HG03520 (cell line): ENCODE measurements at regions not wholly inside any gene's neighbourhood (a gene's known extent, or its start where the extent isn't known, plus 50 kb on each side); places are given as distances from the start of the nearest gene placed in this dataset.
"Not testable (repeated sequence)": the region's sequence is repeated elsewhere in the genome, so short reads cannot be mapped to it uniquely, and the experiment has no call there.

Experiments
- ATAC-seq: cut with Tn5 transposase; IDR thresholded peaks from one replicate; pipeline ENCODE4 v1.9.1; 2021; ENCODE audit warnings: mild to moderate bottlenecking, moderate library complexity; ENCODE audit not compliant: unreplicated experiment

DNA sequence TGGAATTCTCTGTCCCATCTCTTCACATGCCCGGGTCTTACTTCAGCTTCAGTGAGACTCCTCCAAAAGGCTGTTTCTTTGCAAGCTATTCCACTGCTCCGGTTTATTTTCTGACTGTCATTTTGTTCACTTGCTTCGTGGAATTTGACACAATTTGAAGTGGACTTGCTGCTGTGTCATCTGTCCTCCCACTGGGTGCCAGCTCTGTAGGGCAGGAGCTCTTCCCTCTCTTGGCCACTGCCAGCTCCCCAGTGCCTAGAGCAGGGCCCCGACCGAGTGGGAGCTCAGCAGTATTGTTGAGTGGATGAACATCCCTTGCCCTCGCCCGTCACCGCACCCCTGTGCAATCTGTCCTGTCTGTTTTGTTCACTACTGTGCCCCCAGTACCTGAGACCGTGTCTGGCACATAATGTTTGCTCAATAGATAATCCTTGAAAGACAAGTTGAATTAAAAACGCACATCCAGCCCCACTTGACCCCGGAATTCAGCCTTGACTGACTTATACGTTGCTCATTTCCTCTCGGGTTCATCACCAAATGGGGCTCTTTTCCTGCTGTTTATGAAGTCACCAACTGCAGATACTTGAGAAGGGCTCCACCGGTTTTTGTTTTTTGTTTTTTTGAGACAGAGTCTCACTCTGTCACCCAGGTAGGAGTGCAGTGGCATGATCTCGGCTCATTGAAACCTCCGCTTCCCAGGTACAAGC is 170.3 kb upstream of the KCNG1 start:
- ATAC-seq: no peak

DNA sequence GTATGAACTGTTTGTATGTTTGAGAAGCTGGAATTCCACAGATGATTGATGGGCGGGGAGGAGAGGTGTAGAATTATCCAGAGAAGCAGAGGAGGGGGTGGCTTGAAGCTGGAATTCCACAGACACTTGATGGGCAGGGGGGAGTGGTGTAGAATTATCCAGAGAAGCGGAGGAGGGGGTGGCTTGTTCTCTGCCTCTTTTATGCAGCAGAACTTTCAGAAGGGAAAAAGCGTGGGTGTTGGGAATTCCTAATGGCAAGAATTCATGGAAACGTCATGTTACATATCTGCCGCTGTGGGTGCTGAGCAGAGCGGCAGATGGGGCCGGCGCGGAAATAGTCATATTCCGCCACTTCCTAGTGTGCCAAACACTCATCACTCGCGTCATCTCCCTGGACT is 167.9 kb upstream of the KCNG1 start:
- no peak for ATAC-seq

DNA sequence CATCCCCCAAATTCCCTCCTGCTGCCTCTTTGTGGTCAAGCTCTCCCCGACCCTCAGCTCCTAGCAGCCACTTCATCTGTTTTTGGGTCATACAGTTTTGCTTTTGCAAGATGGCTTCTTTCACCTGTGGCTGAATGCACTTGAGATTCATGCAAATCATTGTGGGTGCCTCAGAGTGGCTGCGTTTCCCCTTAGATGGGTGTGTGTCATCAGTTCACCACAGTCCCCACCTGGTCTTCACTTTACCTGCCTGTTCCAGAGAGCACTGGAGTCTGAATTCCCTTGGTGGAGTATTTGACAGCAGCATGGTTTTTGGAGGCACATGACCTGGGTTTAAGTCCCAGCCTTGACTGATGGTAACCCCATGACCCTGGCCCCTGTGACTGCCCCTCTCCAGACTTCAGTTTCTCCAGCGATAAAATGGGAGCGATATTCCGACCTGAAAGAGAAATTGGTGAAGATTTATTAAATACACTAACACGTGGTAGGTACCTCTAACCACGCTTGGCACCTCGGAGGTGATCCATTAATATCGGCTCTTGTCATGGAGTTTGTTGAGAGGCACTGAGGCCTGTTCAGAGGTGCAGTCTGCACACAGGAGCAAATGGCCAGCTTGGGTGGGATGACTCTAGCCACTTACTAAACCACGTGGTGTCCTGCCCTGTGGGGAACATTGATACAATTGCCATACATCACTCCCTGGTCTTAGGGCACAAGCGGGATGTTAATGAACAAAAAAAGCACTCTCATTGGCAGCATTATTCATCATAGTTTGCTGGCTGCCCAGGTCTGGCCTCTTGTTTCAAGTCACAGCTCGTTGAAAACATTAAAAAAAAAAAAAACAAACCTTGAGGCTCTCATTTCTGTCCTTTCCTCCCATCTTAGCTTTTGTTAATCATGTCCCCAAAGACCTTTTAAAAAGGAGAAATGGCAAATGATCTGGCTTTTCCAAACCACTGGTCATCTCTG is 167.2 kb upstream of the KCNG1 start:
- no peak for ATAC-seq

DNA sequence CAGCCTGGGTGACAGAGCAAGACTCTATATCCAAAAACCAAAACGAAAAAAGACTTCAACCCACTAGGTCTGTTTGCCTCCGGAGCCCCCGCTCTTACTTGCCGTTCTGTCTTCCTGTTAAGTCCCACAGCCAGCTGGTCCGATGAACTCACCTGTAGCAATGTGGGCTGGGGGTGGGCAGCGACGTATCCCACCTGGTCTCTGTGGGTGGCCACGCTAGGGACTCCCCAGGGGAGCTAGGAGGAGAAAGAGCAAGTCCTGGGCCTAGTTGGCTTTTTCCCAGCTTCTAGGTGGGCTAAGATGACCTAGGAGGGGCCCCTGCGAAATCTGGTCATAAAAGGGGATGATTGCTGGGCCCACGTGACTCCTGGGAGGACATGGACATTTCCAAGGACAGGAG is 166.0 kb upstream of the KCNG1 start:
- ATAC-seq: no peak

DNA sequence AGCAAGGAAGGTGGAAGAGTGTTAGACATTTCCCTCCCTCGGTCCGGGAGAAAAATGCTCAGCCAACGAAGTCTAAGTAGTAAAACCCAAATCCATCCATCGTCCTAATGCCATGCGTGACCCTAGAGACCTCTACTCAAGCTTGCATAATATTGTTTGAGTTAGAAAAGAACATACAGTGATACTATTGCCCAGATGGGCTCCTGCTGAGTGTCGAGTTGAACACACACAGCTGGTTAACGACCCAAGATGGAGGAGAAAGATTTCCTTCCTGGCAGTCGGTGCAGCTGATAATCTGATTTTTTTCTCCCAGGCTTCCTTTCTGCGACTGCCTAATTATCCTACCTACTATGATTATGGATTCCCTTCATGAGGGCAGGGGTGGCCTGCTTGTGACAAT is 164.4 kb upstream of the KCNG1 start:
- ATAC-seq: no peak

DNA sequence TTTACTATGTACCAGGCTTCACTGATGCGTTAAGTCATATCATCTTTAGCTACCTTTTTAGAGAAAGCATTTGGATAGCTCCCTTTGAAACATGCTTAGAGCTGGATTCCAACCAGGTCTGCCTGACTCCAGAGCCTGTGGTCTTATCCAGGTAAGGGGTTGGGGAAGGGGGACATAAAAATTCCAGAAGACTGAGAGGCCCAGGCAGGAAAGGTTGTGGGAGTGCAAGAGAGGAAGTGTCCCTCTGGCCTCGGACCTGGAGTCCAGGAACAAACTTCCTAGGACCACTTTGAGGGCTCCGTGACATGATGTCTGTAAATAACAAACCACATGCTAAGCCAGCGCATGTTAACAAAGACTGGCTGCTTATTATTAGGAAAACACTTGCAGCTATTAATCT is 163.0 kb upstream of the KCNG1 start:
- no peak for ATAC-seq

DNA sequence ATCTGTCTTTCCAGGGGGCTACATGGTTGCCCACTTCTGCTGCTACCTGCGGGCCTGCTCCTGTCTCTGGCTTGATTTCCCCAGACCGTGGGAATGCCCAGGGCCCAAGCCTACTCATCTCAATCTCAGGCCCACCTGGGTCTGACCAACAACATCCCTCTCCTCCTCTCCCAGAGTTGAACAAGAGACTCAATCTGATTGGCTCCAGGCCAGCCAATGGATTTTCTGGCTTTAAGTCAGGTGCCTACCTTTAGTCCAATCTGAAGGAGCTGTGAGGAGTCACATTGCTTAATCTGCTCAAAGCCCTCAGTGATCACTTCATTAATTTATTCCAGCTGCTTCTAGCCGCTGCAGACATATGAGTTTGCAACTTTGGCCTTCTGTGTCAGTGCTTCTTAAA is 162.4 kb upstream of the KCNG1 start:
- no peak for ATAC-seq

DNA sequence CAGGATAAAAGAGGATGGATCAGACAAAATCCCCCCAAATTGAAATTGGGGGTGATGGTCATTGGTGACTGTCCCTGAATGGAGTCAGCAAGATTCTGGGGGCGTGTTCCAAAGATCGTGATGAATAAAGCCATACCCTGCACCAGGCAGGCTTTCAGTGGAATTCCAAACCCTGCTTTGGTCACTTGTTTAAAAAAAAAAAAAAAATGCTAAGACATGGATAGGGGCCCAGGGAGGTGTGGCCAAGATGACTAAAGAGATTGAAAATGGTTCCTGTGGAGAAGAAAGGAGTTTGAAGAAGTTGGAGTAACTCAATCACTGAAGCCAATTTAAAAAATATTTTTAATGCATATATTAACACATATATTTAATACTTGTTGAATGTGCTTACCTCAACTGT is 161.4 kb upstream of the KCNG1 start:
- ATAC-seq: no peak

DNA sequence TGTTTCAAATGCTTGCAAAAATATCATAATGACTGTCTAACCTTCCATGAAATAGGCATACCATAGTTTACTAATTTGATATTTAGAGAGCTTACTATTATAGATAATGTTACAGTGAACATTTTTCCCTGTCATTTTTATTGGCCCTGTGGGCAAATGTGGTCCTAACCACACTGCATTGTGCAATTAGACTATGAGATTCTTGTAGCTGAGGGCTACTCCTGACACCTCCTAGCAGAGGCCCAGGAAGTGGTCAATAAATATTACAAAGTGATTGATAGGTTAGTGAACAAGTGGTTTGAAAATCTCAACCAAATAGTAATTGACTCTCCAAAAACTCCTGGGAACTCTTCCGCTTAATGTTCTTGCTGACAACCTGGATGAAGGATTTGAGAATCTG is 160.5 kb upstream of the KCNG1 start:
- no peak for ATAC-seq

DNA sequence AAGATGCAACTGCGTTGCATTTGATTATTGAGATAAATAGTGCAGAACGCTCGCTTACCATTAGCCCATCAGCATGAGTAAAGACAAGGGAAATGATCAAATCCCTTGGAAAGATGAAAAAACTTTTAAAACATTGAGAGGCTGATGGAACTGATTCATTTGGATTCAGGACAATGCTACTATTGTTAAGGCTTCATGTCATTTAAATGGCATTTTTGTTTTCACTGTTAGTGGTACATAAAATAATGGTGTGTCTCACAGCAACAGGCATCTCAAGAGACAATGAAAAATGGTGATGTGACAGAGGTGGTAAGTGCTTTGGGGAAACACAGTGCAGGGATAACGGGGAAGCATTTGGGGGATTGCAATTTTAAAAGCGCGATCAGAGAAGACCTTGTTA is 159.7 kb upstream of the KCNG1 start:
- no peak for ATAC-seq

DNA sequence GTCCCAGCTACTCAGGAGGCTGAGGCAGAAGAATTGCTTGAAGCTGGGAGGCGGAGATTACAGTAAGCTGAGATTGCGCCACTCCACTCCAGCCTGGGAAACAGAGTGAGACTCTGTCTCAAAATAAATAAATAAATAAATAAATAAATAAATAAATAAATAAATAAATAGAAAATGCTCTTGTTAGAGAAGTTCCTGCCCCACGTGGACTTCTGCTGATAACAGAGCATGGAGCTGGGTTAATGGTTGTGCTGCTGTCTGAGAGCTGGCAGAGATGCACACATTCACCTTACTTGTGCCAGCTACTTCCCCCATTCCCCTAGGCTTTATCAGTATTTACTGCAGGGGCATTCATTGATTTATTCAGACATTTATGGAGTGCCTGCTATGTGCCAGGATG is 155.2 kb upstream of the KCNG1 start:
- ATAC-seq: no peak

DNA sequence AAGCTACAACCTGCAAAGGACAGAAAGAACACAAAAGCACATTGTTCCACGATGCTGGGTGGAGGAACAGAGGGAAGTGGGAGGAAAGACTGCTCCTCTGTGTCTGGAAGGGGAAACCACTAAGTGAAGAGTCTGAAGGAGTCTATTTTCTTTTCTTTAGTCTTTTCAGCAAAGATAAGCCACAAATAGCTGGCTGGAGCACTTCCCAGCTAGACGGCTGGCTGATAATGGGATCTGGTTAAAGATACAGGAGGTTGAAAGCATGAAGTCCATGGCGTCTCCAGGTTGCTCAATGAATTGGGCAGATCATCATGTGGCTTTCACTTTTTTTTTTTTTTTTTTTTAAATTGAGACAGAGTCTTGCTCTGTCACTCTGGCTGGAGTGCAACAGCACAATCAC is 154.0 kb upstream of the KCNG1 start:
- ATAC-seq: no peak

DNA sequence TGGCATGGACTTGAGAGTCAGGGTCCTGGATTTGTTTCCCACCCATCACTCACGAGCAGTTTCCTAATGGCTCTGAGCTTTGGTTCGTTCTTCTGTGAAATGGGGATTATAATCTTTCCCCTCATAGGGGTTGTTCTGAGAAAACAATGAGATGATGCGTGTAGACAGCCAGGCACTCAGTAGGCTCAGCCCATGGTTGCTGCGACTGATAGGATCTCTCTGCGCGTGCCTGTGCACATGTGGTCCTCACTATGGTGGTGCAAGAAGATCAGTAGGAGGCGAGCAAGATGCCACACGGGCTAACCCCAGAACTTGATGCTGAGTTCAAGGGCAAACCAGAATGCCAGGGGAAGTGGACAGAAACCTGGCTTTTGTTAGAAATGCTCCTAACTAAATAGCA is 153.5 kb upstream of the KCNG1 start:
- no peak for ATAC-seq

DNA sequence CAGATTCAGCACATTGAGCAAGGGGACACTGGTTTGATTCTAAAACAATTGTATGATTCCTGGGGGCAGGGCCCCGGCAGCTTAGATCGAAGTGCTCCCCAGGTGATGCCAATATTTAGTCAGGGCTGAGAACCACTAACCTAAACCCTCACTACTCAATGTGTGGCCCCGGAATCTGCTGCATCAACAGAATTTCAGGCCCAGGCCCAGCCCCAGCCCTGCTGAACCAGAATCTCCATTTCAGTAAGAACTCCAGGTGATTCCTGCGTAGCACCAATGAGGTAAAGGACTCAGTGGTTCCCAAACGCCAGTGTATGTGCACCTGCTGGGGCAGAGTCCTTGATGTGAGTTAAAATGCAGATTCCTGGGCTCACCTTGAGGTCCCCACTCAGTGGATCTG is 152.8 kb upstream of the KCNG1 start:
- no peak for ATAC-seq

DNA sequence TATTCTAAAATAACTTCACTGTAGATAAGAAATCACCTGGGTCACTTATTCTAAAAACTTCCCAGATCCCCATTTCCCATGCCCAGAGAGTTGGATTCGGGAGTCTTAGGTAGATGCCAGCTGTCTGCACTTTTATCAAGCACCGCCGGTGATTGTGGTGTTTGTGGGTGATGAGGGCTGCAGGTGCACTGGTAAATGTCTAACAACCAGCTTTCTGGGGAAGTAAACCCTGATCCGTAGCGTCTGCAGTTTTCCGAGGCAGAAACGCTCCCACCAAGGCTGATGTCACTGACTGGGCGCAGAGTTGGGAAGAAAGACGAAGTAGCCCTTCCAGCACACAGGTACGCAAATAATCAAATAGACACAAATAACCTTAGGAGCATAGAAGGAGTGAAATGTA is 152.2 kb upstream of the KCNG1 start:
- ATAC-seq: no peak

DNA sequence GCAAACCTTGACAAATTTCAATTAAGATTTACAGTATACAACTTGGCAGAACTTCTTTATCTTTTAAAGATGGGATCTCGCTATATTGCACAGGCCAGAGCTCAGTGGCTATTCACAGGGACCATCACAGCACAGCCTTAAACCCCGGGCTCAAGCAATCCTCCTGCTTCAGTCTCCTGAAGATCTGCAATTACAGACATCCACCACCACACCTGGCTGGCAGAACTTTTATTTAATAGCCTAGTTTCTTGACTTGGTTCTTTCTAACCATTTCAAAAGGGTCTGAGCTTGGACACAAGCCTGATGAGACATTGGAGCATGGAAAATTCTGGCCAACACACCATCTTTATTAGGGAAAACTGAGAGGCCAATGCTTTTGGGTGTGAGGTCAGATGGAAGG is 151.6 kb upstream of the KCNG1 start:
- ATAC-seq: no peak

DNA sequence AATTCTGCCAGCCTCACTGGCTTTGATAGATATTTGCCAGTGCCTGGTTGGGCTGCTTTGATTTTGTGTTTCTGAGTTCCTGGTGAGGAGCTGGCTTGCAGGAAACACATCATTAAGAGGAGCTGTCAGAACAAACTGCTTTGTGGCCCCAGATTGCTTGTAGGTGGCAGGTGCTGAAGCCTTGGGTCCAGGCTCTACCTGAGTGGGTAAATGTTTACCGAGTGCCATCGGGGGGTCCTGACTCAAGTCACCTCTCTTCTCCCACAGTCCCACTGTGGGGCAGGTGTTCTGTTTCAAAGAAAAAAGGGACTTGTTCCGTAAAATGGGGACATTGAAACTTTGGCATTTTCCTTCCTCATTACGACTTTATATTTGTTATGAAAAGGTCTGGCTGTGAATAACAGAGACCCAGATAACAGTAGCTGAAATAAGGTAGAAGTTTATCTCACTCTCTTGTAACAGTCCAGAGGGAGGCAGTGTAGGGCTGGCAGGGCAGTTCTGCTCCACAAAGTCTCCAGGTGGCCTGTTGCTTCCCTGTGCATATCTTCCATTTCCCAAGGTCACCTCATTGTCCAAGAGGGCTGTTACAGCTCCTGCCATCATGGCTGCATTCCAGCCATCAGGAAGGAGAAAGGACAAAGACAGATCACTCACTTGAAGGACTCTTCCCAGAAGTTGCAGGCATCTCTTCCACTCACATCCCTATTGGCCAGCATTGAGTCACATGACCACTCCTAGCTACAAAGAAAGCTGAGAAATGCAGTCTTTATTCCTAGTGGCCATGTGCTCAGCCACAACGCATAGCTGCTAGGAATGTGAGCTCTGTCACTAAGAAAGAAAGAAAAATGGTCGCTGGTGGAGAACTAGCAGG is 149.9 kb upstream of the KCNG1 start:
- no peak for ATAC-seq

DNA sequence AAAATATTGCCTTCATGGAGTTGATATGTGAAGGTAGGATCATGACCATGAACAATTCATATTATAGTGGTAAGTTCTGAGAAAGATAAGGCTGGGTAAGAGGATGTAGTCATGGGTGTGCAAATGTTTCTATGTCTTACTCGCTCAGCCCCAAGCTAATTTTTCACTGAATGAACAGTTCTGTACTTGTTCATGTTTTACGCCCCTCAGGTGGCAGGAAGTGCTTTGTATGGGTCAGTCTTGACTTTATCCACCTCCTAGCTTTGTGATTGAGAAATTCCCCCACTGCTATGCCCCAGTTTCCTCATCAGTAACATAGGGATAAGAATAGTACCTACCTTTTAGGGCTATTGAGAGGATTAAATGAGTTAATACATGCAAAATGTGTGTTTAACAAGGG is 148.2 kb upstream of the KCNG1 start:
- no peak for ATAC-seq

DNA sequence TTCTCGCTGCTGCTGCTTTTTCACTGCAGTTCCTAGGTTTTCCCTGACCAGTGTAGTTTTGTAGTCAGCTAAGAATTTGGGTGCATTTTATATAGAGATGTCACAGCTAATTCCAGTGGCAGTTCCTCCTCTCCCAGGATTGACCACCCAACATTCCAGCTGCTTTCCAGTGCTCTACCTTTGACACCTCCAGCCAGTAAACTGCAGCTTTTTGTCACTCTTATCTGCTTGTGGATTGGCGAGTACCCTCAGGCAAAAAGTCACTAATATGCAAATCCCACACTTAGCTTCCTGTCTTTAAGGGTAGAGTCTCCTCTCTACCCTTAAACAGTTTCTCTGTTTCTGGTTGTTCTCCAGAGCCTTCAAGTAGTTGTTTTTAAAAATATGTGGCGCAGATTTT is 146.9 kb upstream of the KCNG1 start:
- no peak for ATAC-seq

DNA sequence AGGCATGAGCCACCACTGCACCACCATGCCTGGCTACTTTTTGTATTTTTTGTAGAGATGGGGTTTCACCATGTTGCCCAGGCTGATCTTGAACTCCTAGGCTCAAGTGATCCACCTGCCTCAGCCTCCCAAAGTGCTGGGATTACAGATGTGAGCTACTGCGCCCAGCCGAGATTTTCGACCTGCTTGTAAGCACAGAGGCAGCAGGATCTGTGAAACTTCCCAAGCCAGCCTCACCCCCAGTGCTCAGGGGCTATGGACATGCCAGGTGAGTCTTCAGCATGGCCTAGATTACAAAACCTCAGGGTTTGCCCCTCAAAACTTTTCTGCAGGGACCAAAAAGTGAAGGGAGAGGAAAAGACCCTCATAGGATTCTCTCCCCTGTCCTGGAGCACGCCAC is 145.0 kb upstream of the KCNG1 start:
- not testable (repeated sequence) for ATAC-seq

DNA sequence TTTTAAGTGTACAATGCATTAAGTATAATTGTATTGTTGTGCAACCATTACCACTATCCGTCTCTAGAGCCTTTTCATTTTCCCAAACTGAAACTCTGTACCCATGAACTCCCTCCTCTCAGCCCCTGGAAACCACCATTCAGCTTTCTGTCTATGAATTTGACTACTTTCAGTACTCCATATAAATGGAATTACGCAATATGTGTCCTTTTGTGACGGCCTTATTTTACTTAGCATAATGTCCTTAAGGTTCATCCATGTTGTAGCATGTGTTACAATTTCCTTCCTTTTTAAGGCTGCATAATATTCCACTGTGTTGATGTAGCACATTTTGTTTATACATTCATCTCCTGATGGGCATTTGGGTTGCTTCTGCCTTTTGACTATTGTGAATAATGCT is 143.6 kb upstream of the KCNG1 start:
- ATAC-seq: no peak
